ENCODE measurements at regions not wholly inside any gene's neighbourhood (a gene's known extent, or its start where the extent isn't known, plus 50 kb on each side); places are given as distances from the start of the nearest gene placed in this dataset.
"Not testable (repeated sequence)": the region's sequence is repeated elsewhere in the genome, so short reads cannot be mapped to it uniquely, and the experiment has no call there.

DNA sequence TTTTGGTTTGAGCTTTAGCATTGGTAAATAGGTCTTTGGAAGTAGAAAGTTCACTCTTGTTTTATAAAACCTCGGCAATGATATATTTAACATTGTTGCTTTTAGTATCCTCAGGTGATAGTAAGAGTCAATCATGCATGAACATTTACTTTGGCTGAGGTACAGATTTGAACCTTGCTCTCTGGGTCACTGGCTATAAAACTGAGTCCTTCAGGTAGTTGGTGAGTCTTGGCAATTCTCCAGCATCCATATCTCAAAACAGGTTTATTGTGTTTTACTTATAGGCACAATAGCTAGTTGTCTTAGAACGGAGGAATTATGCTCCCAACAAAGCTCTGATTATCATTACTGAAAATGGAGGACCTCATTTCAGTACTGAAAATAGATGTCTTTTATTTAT is 75.1 kb downstream of the MAT2B start:
- no peaks in the 10 kb centered on the region for H3K36me3 ChIP-seq (ENCODE audit: control insufficient read depth, insufficient read depth, low read length)
- TF ChIP-seq, protein P1, sequence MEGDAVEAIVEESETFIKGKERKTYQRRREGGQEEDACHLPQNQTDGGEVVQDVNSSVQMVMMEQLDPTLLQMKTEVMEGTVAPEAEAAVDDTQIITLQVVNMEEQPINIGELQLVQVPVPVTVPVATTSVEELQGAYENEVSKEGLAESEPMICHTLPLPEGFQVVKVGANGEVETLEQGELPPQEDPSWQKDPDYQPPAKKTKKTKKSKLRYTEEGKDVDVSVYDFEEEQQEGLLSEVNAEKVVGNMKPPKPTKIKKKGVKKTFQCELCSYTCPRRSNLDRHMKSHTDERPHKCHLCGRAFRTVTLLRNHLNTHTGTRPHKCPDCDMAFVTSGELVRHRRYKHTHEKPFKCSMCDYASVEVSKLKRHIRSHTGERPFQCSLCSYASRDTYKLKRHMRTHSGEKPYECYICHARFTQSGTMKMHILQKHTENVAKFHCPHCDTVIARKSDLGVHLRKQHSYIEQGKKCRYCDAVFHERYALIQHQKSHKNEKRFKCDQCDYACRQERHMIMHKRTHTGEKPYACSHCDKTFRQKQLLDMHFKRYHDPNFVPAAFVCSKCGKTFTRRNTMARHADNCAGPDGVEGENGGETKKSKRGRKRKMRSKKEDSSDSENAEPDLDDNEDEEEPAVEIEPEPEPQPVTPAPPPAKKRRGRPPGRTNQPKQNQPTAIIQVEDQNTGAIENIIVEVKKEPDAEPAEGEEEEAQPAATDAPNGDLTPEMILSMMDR (IDR thresholded peaks at IDR 0.05; ENCODE audit: insufficient read depth, low read length, poor library complexity, severe bottlenecking): no peak
- no peak for DNase-seq (ENCODE audit: extremely low read depth, insufficient read length)
- H3K4me3 ChIP-seq (replicated peaks; ENCODE audit: low read depth, low read length): no peak overlapping the region
- no peaks in the 10 kb centered on the region for H3K27me3 ChIP-seq (replicated peaks; ENCODE audit: control insufficient read depth, insufficient read depth, low read length)

DNA sequence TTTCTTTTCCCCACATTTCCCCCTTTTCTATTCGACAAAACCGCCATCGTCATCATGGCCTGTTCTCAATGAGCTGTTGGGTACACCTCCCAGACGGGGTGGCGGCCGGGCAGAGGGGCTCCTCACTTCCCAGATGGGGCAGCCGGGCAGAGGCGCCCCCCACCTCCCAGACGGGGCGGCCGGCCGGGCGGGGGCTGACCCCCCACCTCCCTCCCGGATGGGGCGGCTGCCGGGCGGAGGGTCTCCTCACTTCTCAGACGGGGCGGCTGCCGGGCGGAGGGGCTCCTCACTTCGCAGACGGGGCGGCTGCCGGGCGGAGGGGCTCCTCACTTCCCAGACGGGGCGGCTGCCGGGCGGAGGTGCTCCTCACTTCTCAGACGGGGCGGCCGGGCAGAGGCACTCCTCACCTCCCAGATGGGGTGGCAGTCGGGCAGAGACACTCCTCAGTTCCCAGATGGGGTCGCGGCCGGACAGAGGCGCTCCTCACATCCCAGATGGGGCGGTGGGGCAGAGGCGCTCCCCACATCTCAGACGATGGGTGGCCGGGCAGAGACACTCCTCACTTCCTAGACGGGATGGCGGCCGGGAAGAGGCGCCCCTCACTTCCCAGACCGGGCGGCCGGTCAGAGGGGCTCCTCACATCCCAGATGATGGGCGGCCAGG is 78.2 kb downstream of the MAT2B start:
- DNase-seq (ENCODE audit: extremely low read depth, insufficient read length); H3K36me3 ChIP-seq (ENCODE audit: control insufficient read depth, insufficient read depth, low read length); H3K27me3 ChIP-seq (replicated peaks; ENCODE audit: control insufficient read depth, insufficient read depth, low read length); H3K4me3 ChIP-seq (replicated peaks; ENCODE audit: low read depth, low read length): not testable (repeated sequence)

DNA sequence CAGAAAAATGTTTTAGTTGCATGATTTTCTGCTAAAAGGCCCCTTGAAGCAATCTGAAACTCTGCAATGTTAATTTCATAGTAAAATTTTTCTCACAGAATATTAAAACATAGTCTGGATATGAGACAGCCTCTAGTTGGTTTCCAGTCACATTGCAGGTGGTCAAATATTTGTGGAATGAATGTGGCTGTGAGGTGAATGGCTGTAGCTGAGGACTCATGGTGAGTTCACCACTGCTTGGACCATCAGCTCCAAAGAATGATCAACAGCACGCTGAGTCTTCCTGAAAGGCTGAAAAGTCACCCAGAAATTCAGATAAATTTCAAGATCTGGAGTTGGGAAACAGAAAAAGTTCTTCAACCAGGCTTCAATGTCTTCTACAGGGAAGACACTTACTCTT is 79.8 kb downstream of the MAT2B start:
- Histone ChIP-seq H3K36me3 (ENCODE audit: control insufficient read depth, insufficient read depth, low read length) (no peaks in the 10 kb centered on the region), H3K4me3 (replicated peaks; ENCODE audit: low read depth, low read length) (no peak overlapping the region), H3K27me3 (replicated peaks; ENCODE audit: control insufficient read depth, insufficient read depth, low read length) (no peaks in the 10 kb centered on the region)
- no peak for DNase-seq (ENCODE audit: extremely low read depth, insufficient read length)
- TF ChIP-seq, protein P1 (IDR thresholded peaks at IDR 0.05; ENCODE audit: insufficient read depth, low read length, poor library complexity, severe bottlenecking): no peak

DNA sequence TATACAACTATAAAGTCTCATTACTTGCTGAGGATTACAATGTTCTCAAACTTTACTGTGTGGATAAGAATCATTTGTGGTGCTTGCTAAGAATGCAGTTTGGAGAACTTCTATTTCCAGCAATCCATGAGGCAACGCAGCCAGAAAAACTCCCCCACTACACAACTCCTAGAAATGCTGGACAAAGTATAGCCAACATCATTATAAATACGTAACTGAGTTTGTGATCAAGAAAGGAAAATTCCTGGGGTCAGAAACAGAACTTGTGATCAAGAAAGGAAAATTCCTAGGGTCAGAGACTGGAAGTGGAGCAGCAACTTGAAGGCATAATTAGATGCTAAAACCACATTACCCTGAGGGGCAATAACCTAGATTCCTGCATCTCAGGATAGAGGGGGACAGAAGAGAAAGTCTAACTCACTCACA is 81.1 kb downstream of the MAT2B start:
- DNase-seq (ENCODE audit: extremely low read depth, insufficient read length): no peak
- no peaks in the 10 kb centered on the region for H3K27me3 ChIP-seq (replicated peaks; ENCODE audit: control insufficient read depth, insufficient read depth, low read length)
- no peaks in the 10 kb centered on the region for H3K36me3 ChIP-seq (ENCODE audit: control insufficient read depth, insufficient read depth, low read length)
- TF ChIP-seq, protein P1 (IDR thresholded peaks at IDR 0.05; ENCODE audit: insufficient read depth, low read length, poor library complexity, severe bottlenecking): no peak
- no peak overlapping the region for H3K4me3 ChIP-seq (replicated peaks; ENCODE audit: low read depth, low read length)

DNA sequence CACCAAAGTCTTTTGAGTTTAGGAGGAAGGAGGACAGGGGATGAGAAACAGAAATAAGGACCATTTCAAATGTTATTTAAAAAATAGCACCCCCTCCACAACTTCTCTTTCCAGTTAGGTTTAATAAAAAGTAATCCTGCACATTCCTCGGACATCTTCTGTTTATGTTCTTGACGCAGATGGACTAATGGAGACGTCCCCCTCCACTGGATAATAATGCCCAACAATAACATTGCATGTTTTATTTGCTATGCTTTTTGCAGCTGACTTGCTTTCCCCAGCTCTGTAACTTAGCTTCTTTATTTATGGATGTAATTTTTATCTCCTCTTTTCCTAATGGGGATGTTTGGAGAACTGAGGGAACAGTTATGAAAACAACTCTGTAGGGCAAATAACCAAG is 89.5 kb downstream of the MAT2B start:
- no peaks in the 10 kb centered on the region for H3K36me3 ChIP-seq (ENCODE audit: control insufficient read depth, insufficient read depth, low read length)
- TF ChIP-seq, protein P1 (IDR thresholded peaks at IDR 0.05; ENCODE audit: insufficient read depth, low read length, poor library complexity, severe bottlenecking): no peak
- no peak overlapping the region for H3K4me3 ChIP-seq (replicated peaks; ENCODE audit: low read depth, low read length)
- no peaks in the 10 kb centered on the region for H3K27me3 ChIP-seq (replicated peaks; ENCODE audit: control insufficient read depth, insufficient read depth, low read length)
- no peak for DNase-seq (ENCODE audit: extremely low read depth, insufficient read length)

DNA sequence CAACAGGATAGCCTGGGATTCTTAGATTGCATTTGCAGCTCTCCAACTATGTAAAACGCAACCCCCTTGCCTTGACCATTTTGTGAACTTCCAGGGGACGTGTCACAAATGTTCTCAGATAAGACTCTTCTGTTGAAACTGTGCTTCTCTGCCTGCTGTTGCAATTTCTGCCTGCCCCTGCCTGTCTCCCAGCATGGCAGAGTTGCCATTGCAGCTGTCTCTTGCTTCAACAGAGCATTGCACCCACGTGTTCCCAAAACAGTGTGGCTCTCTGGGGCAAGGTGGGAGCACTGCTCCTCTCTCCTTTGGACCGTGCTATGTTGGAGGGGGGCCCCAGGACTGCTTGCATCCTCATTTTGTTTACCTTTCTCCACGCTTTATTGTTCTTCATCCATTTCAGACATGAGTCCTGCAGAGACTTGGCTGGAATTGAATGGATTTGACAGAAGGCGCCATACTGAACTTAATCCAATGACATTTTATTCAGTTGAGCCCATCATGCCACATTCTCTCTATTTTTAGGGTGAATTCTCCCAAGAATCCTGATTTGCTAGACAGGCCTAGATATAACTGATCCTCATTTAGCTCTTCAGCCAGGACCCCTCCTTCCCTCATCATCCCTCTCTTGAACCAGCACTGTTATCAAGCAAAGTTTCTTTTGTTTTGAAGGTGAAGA is 90.7 kb downstream of the MAT2B start:
- DNase-seq (ENCODE audit: extremely low read depth, insufficient read length): no peak
- no peak overlapping the region for H3K4me3 ChIP-seq (replicated peaks; ENCODE audit: low read depth, low read length)

More for the DNA sequence above, 90.7 kb downstream of the MAT2B start:
- Histone ChIP-seq H3K36me3 (ENCODE audit: control insufficient read depth, insufficient read depth, low read length) (no peaks in the 10 kb centered on the region), H3K27me3 (replicated peaks; ENCODE audit: control insufficient read depth, insufficient read depth, low read length) (no peaks in the 10 kb centered on the region)
- TF ChIP-seq, protein P1 (IDR thresholded peaks at IDR 0.05; ENCODE audit: insufficient read depth, low read length, poor library complexity, severe bottlenecking): no peak
